WERI-Rb-1 (cell line): ENCODE measurements at regions not wholly inside any gene's neighbourhood (a gene's known extent, or its start where the extent isn't known, plus 50 kb on each side); places are given as distances from the start of the nearest gene placed in this dataset.

Experiments
- DNase-seq: peaks from one replicate; pipeline ENCODE4 v3.0.0-alpha.2; 2020
- H3K27ac ChIP-seq: fragments of 250-450 bp; sonication (Bioruptor Pico); 2 replicates; pipeline ENCODE4 v1.5.1; 2020; ENCODE audit warnings: mild to moderate bottlenecking, moderate library complexity
- H3K27me3 ChIP-seq: fragments of 250-450 bp; sonication (Bioruptor Pico); 2 replicates; pipeline ENCODE4 v1.5.1; 2021; ENCODE audit warnings: mild to moderate bottlenecking, low read depth, moderate library complexity; ENCODE audit not compliant: insufficient read depth, severe bottlenecking
- H3K36me3 ChIP-seq: fragments of 250-450 bp; sonication (Bioruptor Pico); 2 replicates; pipeline ENCODE4 v1.5.1; 2020; ENCODE audit warnings: mild to moderate bottlenecking, moderate library complexity
- H3K4me3 ChIP-seq: 2 replicates; pipeline ENCODE4 v1.5.1; 2011; ENCODE audit warnings: low read depth, mild to moderate bottlenecking, control low read depth, low read length
- H3K9me3 ChIP-seq: fragments of 250-450 bp; sonication (Bioruptor Pico); 2 replicates; pipeline ENCODE4 v1.5.1; 2021; ENCODE audit warnings: mild to moderate bottlenecking, moderate library complexity; ENCODE audit not compliant: severe bottlenecking
- CTCF ChIP-seq: IDR thresholded peaks from 2 replicates; pipeline ENCODE4 v1.5.1; 2011; ENCODE audit warnings: low read depth, mild to moderate bottlenecking, control low read depth, inconsistent platforms, low read length

GRCh38 chr4:3702561-3703221 is 63.5 kb upstream of the ADRA2C start:
- H3K27ac ChIP-seq = no peak overlapping the region
- no peak overlapping the region for H3K4me3 ChIP-seq
- no peaks in the 10 kb centered on the region for H3K36me3 ChIP-seq
- no peaks in the 10 kb centered on the region for H3K27me3 ChIP-seq
- no peak for DNase-seq
- H3K9me3 ChIP-seq = no peaks in the 10 kb centered on the region
- TF ChIP-seq CTCF = no peak

- Histone ChIP-seq H3K36me3 (no peaks in the 10 kb centered on the region), H3K4me3 (no peak overlapping the region), H3K9me3 (no peaks in the 10 kb centered on the region), H3K27ac (no peak overlapping the region), H3K27me3 (no peaks in the 10 kb centered on the region)
- no peak for DNase-seq
- no peak for TF ChIP-seq CTCF
Observed at GRCh38 chr4:3701736-3702560, 64.2 kb upstream of the ADRA2C start.

- H3K27ac ChIP-seq = no peak overlapping the region
- no peak overlapping the region for H3K4me3 ChIP-seq
- DNase-seq = no peak
- TF ChIP-seq CTCF = no peak
- H3K27me3 ChIP-seq = no peaks in the 10 kb centered on the region
- H3K9me3 ChIP-seq = no peaks in the 10 kb centered on the region
- no peaks in the 10 kb centered on the region for H3K36me3 ChIP-seq
Observed at GRCh38 chr4:3701271-3701734, 64.9 kb upstream of the ADRA2C start.

GRCh38 chr4:3700736-3701135 is 65.4 kb upstream of the ADRA2C start:
- no peak overlapping the region for H3K27ac ChIP-seq
- no peaks in the 10 kb centered on the region for H3K36me3 ChIP-seq
- DNase-seq = no peak
- H3K27me3 ChIP-seq = no peaks in the 10 kb centered on the region
- no peak overlapping the region for H3K4me3 ChIP-seq
- H3K9me3 ChIP-seq = no peaks in the 10 kb centered on the region
- TF ChIP-seq CTCF = no peak

GRCh38 chr4:3700223-3700622 is 66.0 kb upstream of the ADRA2C start:
- Histone ChIP-seq H3K9me3 (no peaks in the 10 kb centered on the region), H3K4me3 (no peak overlapping the region), H3K36me3 (no peaks in the 10 kb centered on the region), H3K27me3 (no peaks in the 10 kb centered on the region), H3K27ac (no peak overlapping the region)
- no peak for DNase-seq
- TF ChIP-seq CTCF = no peak
